ENCODE measurements at regions not wholly inside any gene's neighbourhood (a gene's known extent, or its start where the extent isn't known, plus 50 kb on each side); places are given as distances from the start of the nearest gene placed in this dataset.

DNA sequence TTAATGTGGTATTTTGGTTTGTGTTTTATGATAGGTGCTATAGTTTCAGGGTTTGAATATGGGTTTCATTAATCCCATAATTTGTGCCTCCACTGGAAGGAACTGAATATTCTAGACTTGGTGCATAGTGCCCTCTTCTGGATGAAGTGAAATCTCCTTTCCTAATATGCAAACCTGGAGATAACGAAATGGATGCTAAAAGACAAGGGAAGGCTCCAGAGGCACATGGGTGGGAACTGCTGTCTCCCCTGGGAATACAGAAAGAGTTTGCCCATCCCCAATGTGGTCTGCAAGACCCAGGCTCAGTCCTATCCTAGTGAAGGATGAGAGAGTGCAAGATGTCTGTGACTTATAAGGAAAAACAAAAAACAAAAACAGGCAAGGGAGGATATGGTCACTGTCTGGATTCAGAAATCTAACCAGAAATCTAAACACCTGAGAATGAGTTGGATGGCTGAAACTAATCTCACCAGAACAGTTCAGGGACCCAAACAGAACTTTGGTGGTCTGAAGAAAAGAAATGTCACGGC lies 142.3 kb upstream of the TMPO start (continued):
- no peak for TF ChIP-seq HIVEP1 (CRISPR knock-in tag; IDR thresholded peaks at IDR 0.05)
- TF ChIP-seq ZNF445 (CRISPR knock-in tag; IDR thresholded peaks at IDR 0.05; ENCODE audit: low read depth) = no peak
- TF ChIP-seq ZNF143 (CRISPR knock-in tag; IDR thresholded peaks at IDR 0.05) = no peak
- no peak for TF ChIP-seq ETV5 (CRISPR knock-in tag; IDR thresholded peaks at IDR 0.05; ENCODE audit: low read depth)
- no peak for TF ChIP-seq FOXM1 (IDR thresholded peaks at IDR 0.05; ENCODE audit: low read depth)
- TF ChIP-seq FOXM1 (CRISPR knock-in tag; IDR thresholded peaks at IDR 0.05; ENCODE audit: low read depth) = no peak
- peak; percentile 65 for TF ChIP-seq REST (IDR thresholded peaks at IDR 0.05; ENCODE audit: borderline replicate concordance)
- TF ChIP-seq REST (CRISPR knock-in tag; IDR thresholded peaks at IDR 0.05; ENCODE audit: low read depth) = no peak
- TF ChIP-seq, protein P1, sequence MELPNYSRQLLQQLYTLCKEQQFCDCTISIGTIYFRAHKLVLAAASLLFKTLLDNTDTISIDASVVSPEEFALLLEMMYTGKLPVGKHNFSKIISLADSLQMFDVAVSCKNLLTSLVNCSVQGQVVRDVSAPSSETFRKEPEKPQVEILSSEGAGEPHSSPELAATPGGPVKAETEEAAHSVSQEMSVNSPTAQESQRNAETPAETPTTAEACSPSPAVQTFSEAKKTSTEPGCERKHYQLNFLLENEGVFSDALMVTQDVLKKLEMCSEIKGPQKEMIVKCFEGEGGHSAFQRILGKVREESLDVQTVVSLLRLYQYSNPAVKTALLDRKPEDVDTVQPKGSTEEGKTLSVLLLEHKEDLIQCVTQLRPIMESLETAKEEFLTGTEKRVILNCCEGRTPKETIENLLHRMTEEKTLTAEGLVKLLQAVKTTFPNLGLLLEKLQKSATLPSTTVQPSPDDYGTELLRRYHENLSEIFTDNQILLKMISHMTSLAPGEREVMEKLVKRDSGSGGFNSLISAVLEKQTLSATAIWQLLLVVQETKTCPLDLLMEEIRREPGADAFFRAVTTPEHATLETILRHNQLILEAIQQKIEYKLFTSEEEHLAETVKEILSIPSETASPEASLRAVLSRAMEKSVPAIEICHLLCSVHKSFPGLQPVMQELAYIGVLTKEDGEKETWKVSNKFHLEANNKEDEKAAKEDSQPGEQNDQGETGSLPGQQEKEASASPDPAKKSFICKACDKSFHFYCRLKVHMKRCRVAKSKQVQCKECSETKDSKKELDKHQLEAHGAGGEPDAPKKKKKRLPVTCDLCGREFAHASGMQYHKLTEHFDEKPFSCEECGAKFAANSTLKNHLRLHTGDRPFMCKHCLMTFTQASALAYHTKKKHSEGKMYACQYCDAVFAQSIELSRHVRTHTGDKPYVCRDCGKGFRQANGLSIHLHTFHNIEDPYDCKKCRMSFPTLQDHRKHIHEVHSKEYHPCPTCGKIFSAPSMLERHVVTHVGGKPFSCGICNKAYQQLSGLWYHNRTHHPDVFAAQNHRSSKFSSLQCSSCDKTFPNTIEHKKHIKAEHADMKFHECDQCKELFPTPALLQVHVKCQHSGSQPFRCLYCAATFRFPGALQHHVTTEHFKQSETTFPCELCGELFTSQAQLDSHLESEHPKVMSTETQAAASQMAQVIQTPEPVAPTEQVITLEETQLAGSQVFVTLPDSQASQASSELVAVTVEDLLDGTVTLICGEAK (IDR thresholded peaks at IDR 0.05) = no peak
- TF ChIP-seq, protein P1 (CRISPR knock-in tag; IDR thresholded peaks at IDR 0.05) = no peak
- TF ChIP-seq ETV1 (tag; conservative IDR thresholded peaks at IDR 0.05; ENCODE audit: low read depth) = no peak

Data from K562 (cell line).